ENCODE measurements at regions not wholly inside any gene's neighbourhood (a gene's known extent, or its start where the extent isn't known, plus 50 kb on each side); places are given as distances from the start of the nearest gene placed in this dataset.

- H3K27ac ChIP-seq = no peak overlapping the region
Measured at GRCh38 chr2:239763433-239764097, 261.6 kb downstream of the NDUFA10 start.

GRCh38 chr2:239762655-239763269 is 262.4 kb downstream of the NDUFA10 start:
- TF ChIP-seq ZFX (IDR thresholded peaks at IDR 0.05; ENCODE audit: borderline replicate concordance) (no peak), CTCF (IDR thresholded peaks at IDR 0.05) (no peak)
- H3K27ac ChIP-seq = no peak overlapping the region

More at GRCh38 chr2:239763433-239764097, 261.6 kb downstream of the NDUFA10 start:
- no peak for TF ChIP-seq ZFX (IDR thresholded peaks at IDR 0.05; ENCODE audit: borderline replicate concordance)
- no peak for TF ChIP-seq CTCF (IDR thresholded peaks at IDR 0.05)

GRCh38 chr2:239762106-239762505 is 263.0 kb downstream of the NDUFA10 start:
- TF ChIP-seq ZFX (IDR thresholded peaks at IDR 0.05; ENCODE audit: borderline replicate concordance) = no peak
- no peak for TF ChIP-seq CTCF (IDR thresholded peaks at IDR 0.05)
- H3K27ac ChIP-seq = no peak overlapping the region

- H3K27ac ChIP-seq = no peak overlapping the region
- TF ChIP-seq ZFX (IDR thresholded peaks at IDR 0.05; ENCODE audit: borderline replicate concordance) = no peak
- TF ChIP-seq CTCF (IDR thresholded peaks at IDR 0.05) = no peak
Measured at GRCh38 chr2:239760596-239760995, 264.5 kb downstream of the NDUFA10 start.

- no peak overlapping the region for H3K27ac ChIP-seq
- TF ChIP-seq CTCF (IDR thresholded peaks at IDR 0.05) = no peak
- no peak for TF ChIP-seq ZFX (IDR thresholded peaks at IDR 0.05; ENCODE audit: borderline replicate concordance)
Measured at GRCh38 chr2:239758279-239758877, 266.8 kb downstream of the NDUFA10 start.

GRCh38 chr2:239756790-239757760 is 268.1 kb downstream of the NDUFA10 start:
- no peak for TF ChIP-seq ZFX (IDR thresholded peaks at IDR 0.05; ENCODE audit: borderline replicate concordance)
- TF ChIP-seq CTCF (IDR thresholded peaks at IDR 0.05) = no peak
- H3K27ac ChIP-seq = no peak overlapping the region

Measured in 22Rv1 (cell line).